NK-92 treated with Interleukin-12 subunit alpha and Interleukin-12 subunit beta, amount 100 ng/mL, for 24 hours (cell line): ENCODE measurements at regions not wholly inside any gene's neighbourhood (a gene's known extent, or its start where the extent isn't known, plus 50 kb on each side); places are given as distances from the start of the nearest gene placed in this dataset.

ENCODE experiments used
- DNase-seq: peaks from one replicate; lab custom pipeline; 2025; lab: John Stamatoyannopoulos, UW

DNA sequence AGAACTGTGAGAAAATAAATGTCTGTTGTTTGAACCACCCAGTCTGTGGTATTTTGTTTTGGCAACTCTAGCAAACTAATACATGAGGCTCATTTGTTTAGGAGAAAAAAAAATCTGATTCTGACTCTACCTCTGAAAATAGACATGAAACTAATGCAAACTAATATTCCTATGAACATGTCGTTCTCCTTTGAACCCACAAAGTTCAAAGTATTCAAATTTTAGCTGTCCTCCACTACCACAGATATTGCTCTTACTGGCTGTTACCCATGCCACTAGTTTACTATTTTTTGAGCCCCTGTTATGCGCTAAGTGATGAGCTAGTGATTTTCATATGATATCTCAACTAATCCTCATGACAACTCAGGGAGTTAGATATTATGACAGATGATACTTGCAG is 58.8 kb upstream of the ZNF804B start:
- no peak for DNase-seq

GRCh38 chr7:88694207-88694606 is 65.3 kb upstream of the ZNF804B start:
- DNase-seq, result no peak

DNA sequence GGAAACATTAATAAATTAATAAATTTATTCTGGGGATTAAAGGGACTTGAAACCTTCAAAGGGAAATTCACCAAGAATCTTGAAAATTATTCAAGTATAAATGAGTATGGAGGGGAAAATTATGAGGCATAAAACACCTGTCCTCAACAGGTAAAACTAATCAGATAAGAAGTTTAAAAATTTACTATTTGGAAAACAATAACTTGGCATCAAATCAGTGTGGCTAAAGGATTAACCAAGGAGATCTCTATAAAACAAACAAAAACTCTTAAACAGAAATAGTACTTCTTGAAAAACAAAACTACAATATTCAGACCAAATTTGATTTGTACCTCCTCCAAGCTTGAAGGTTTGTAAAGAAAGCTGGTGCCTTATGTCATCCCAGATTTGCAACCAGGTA is 66.4 kb upstream of the ZNF804B start:
- DNase-seq, result no peak

- DNase-seq, result no peak
Measured at GRCh38 chr7:88692493-88692892, 67.0 kb upstream of the ZNF804B start.

- DNase-seq, result no peak
Measured at GRCh38 chr7:88689821-88690220, 69.7 kb upstream of the ZNF804B start.

DNA sequence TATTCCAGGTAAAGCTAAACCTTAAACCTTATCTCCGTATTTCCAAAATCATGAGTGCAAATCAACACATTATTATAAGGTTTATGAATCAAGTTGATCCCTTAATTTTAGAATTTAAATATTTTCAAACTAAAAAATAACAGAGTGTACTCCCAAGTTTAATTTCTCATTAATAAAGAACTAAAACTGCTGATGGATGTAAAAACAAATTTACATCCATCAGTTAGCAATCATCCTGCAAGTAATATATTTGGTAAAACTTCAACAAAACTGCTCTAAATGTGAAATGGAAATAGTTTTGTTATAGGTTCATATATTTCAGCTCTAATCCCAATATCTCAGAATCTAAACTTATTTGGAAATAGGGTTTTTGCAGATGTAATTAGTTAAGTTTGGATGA is 71.3 kb upstream of the ZNF804B start:
- DNase-seq, result no peak

DNA sequence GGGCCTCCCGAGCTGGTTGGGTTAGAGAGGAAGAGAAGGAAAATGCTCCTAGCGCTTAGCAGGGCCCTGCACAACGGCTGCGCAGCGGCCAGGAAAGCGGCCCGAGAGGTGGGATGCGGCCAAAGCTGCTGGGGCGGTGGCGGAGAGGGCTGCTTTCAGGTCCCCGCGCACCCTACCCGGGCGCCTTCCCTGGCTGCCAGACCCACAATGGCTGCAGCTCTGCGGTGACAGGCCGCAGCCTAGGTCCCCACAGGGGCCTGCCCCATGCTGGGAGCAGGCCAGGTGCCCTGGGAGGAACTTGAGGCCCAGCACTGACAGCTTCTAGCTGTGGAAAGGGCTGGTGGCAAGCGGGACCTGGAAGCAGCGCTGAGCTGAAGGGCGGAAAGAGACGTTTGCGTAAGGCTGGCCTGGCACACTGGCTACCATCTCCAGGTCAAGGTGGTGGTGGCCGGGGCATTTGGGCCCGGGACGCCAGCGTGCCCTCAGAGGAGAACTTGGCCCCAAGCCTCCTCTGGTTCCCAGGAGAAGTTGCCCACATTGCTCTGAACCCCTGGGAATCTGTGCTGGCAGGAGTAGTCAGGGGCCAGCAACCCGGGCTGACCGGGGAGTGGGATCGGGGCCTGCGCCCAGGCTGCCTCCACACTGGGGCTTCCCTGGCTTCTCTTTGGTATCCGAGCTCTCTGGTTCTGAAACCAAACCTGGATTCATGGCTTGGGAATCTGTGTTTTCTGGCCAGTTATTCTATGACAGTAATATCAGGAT is 72.9 kb upstream of the ZNF804B start:
- no peak for DNase-seq

- no peak for DNase-seq
Measured at GRCh38 chr7:88681682-88682081, 77.8 kb upstream of the ZNF804B start.

DNA sequence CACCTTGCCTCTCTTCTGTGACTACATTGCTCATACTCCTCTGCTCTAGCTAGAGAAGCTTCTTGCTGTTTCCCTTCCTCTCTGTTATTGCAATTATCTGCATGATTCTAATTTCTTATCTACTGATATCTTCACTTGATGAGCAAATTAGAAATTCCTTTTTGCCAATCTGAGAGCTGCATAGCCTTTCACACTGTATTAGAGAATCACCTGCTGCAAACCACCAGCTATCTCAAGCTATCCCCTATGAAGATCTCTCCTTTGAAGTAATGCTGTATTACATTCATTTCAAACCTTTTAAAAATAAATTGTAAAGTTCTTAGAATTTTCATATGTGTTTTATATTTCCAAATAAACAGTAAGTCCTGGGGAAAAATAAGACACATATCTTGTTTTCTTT is 89.0 kb upstream of the ZNF804B start:
- no peak for DNase-seq

DNA sequence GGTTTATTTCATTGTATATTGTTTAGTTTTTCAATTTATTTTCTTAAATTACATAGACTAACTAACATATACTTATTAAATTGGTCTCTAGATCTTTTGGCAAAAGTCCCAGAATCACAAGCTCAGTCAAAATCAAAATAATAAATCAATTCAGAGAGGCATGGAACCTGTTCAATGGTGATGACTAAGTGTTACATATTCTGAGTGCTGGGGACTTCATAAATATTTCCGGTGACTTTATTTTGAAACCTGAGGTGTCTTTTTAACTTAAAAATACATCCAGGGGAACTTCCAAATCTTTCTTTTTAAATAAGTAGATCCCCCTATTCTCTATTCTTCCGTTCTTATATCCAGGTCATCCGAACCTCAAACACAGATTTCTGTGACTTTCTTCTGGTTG is 89.6 kb upstream of the ZNF804B start:
- DNase-seq, result no peak

- DNase-seq, result no peak
Measured at GRCh38 chr7:88668591-88668990, 90.9 kb upstream of the ZNF804B start.

DNA sequence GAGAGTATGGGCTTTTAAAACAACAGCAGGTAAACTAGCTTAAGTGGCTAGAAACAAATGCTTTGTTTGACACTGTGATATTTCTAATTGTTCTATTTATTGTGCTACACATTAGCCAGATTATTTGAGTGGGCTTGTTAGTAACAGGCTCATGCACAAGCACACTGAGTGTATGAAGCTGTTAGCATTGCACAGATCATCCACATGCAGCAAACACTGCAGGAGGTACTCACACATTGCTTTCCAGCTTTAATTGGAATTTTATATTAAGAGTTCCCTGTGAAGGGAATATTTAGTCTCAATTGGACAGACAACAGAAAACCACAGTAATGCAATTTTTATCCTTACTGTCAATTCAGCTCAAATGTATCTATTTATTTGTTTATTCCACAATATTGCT is 92.9 kb upstream of the ZNF804B start:
- DNase-seq, result no peak

GRCh38 chr7:88665892-88666514 is 93.5 kb upstream of the ZNF804B start:
- no peak for DNase-seq

DNA sequence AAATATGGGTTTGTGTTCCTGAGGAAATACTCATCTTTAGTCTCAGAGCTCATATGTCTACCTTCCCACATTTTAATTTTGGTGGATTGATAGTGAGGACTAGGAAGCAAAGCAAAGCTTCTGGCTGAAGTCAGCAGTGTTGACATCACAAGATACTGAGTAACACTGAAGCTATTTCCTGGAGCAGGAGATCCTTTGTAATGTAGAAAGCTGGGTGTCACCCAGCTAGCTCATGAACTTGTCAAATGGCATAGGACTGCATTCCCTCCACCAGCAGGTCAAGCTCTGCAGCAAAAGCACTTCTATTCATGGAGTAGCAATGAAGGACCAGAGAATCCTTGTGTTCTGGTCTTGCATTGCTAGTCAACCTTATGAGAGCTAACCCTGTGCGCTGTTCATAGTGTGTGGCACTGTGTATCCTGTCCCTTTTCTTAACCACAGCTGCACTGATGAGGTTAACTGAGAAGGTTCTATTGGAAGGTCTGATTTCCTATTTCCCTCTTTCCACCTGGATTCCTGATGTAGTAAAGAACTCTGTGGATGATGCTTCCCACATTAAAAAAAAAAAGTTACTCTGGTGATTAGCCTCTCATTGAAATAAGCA is 94.8 kb upstream of the ZNF804B start:
- DNase-seq, result no peak

- DNase-seq, result no peak
Measured at GRCh38 chr7:88661921-88662320, 97.6 kb upstream of the ZNF804B start.

DNA sequence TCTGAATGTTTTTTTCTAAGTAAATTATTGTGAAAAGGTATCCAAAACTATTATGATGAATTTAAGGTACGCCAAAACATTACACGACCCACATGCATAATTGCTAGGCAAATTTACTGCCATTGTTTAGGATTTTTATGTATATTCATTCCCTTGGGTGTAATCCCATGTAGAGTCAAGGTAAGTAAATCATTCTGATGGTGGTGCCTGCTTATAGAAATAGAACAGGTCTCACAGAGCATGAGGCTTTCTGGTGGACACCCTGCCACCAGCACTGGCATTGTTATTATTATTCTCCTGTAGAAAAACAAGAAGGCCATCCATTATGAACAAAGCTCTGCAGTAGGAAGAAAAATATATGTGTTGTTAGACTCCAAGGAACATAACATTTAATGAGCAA is 111.7 kb upstream of the ZNF804B start:
- no peak for DNase-seq

DNA sequence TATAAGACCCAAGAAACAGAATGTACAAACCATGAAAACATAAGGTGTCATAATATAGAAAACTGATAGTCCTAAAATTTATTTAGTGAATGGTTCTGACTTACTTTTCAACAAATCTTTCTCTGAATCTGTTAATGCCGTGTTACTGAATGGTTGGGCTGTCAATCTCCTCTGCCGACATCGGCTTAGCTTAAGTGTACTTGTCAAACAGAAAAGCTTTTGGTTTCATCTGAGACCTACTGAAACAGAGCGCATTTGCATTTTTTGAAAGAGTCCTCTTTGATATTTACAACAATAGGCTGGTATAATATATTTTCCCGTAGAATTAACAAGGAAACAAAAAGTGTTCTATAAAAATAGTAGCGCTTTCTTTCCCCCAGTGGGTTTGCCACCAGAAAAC is 120.9 kb upstream of the ZNF804B start:
- DNase-seq, result no peak

DNA sequence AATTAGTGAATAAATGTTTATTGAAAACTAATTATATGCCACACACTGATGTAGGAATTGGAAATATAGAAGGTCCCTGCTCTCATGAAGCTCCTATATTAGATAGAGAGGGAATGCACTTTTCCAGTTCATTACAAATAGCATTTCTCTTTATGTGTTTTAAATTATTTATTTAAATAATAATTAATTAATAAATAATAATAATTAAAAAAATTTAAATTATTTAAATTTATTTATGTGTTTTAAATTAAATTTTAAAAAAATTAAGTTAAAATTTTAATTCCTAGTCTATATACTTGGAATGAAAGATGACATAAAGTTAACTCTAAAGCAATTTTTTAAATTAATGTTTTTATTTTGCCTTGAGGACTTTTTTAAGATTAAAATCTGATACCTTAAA is 121.7 kb upstream of the ZNF804B start:
- DNase-seq, result no peak

GRCh38 chr7:88635149-88635548 is 124.4 kb upstream of the ZNF804B start:
- no peak for DNase-seq

DNA sequence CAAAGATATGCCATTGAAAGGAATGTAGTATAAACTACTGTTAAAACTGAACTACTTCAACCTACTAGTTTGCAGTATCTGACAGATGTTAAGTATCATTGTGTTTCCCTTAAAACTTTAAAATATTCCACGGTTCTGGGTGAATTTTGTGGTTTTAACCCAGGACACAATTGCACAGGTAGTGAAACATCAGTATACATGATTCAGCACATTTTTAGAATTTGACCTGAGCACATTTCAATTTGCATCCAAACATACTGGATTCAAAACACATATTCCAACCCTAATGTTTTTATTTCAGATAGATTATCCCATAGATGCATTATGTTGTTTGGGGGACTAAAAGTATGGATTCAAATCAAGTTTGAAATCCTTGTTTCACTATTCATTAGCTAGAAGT is 129.9 kb upstream of the ZNF804B start:
- no peak for DNase-seq

DNA sequence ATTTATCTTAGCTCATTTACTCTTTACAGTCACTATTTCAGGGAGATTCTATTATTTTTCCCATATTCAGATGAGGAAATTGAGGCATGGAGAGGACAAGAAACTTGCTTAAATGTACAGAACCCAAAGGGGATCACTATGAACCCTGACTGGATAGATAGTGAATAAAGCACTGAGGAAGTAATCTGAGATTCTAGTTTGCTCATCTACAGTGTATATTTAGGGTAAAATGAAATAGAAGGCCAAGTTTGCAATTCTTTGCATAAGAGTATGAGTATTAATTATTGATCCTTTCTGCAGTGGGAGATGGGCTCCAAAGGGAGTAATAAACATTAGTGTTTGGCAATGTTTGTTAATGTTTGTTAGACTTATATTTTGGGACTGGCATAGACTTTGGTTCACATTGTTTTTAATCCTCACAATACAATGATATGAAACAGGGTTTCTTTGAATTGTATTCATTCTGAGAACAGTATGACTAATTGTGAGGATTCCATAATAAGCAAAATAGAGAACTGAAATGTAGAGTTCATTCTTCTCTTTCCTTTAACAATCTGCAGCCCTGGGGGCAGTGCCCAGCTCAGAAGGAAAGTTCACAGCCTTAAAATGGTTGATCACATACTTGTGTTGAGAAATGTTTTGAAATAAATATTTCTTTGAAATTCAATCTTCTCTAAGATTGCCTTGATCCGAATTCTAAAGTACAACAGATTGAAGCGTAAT is 131.0 kb upstream of the ZNF804B start:
- no peak for DNase-seq

DNA sequence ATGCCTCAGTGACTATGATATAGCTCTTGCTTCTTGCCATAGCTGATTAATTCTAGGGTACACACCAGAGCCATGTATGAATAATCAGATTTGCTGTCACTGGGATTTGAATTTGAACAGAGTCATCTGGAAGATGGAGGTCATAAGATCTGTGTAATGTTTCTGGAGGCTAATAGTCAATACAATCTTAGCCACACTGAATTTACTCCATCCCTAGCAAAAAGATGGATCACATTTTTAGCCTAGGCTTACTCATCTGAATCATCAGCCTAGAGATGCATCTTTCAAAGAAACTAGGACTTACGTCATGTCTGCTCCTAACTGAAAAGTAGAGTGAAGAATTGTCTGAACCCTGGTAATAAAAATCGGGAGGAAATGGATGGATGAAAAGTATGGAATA is 142.3 kb upstream of the ZNF804B start:
- DNase-seq, result no peak

DNA sequence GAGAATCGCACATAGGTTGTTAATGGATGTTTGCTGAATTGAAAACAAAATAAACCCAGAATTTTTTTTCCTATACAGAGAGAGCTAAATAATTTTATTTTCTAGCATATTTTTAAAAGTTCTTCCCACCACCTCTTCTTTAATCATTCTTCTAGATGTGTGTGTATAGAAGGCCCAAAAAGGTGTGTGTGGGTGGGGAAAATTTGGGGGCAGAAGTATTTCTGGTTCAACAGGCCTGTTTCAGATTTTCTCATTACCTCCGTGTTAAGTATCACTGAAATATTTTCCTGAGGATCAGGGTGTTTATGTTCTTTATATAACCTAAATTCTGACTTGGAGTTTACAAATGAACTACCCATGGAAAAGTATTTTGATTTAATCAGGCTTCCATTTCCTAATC is 144.2 kb upstream of the ZNF804B start:
- no peak for DNase-seq
